Erythroblast (primary cell): ENCODE measurements at regions not wholly inside any gene's neighbourhood (a gene's known extent, or its start where the extent isn't known, plus 50 kb on each side); places are given as distances from the start of the nearest gene placed in this dataset.

ENCODE experiments used
- DNase-seq, 2 experiments: peaks; one replicate each; lab custom pipeline; 2025; lab: John Stamatoyannopoulos, UW
- GATA1 ChIP-seq: IDR thresholded peaks from 2 replicates; pipeline ENCODE4 v1.6.1; 2011; ENCODE audit warnings: low read depth, mild to moderate bottlenecking, control low read depth, low read length, moderate library complexity
- POLR2A ChIP-seq: IDR thresholded peaks from 2 replicates; pipeline ENCODE4 v1.6.1; 2011; ENCODE audit warnings: mild to moderate bottlenecking, low read length

GRCh38 chr6:44580901-44581300 is 193.4 kb downstream of the CDC5L start:
- no peak for TF ChIP-seq GATA1
- no peak for TF ChIP-seq POLR2A
- DNase-seq: no peak

GRCh38 chr6:44582930-44583329 is 195.4 kb downstream of the CDC5L start:
- DNase-seq: no peak
- TF ChIP-seq GATA1: no peak
- TF ChIP-seq POLR2A: no peak

GRCh38 chr6:44590471-44590870 is 203.0 kb downstream of the CDC5L start:
- no peak for TF ChIP-seq GATA1
- no peak for TF ChIP-seq POLR2A
- DNase-seq: no peak

GRCh38 chr6:44593539-44593944 is 206.0 kb downstream of the CDC5L start:
- DNase-seq: peak; percentile 53 to 65
- TF ChIP-seq POLR2A (no peak), GATA1 (no peak)

- DNase-seq: no peak
- TF ChIP-seq GATA1: no peak
Measured at GRCh38 chr6:44594481-44594880, 207.0 kb downstream of the CDC5L start.

GRCh38 chr6:44598679-44599078 is 211.2 kb downstream of the CDC5L start:
- no peak for DNase-seq

GRCh38 chr6:44599672-44600071 is 212.2 kb downstream of the CDC5L start:
- TF ChIP-seq GATA1 (no peak), POLR2A (no peak)
- DNase-seq: no peak

More at GRCh38 chr6:44598679-44599078, 211.2 kb downstream of the CDC5L start:
- no peak for TF ChIP-seq GATA1
- no peak for TF ChIP-seq POLR2A

- DNase-seq: no peak
- TF ChIP-seq GATA1 (no peak), POLR2A (no peak)
Measured at GRCh38 chr6:44603044-44603686, 215.7 kb downstream of the CDC5L start.

- TF ChIP-seq POLR2A: no peak
- no peak for TF ChIP-seq GATA1
- no peak for DNase-seq
Measured at GRCh38 chr6:44606504-44606903, 219.0 kb downstream of the CDC5L start.

- no peak for DNase-seq
- TF ChIP-seq POLR2A: no peak
- no peak for TF ChIP-seq GATA1
Measured at GRCh38 chr6:44606976-44607375, 219.5 kb downstream of the CDC5L start.

- no peak for DNase-seq
- TF ChIP-seq POLR2A (no peak), GATA1 (no peak)
Measured at GRCh38 chr6:44608175-44608574, 220.7 kb downstream of the CDC5L start.

- DNase-seq: no peak
- TF ChIP-seq GATA1 (no peak), POLR2A (no peak)
Measured at GRCh38 chr6:44609051-44609612, 221.6 kb downstream of the CDC5L start.

- TF ChIP-seq POLR2A (no peak), GATA1 (no peak)
- no peak for DNase-seq
Measured at GRCh38 chr6:44614396-44614795, 226.9 kb downstream of the CDC5L start.

GRCh38 chr6:44615621-44616020 is 228.1 kb downstream of the CDC5L start:
- TF ChIP-seq POLR2A: no peak
- no peak for TF ChIP-seq GATA1

GRCh38 chr6:44617416-44617815 is 229.9 kb downstream of the CDC5L start:
- no peak for TF ChIP-seq POLR2A
- no peak for TF ChIP-seq GATA1
- DNase-seq: no peak

More at GRCh38 chr6:44615621-44616020, 228.1 kb downstream of the CDC5L start:
- DNase-seq: no peak

GRCh38 chr6:44618371-44618770 is 230.9 kb downstream of the CDC5L start:
- DNase-seq: no peak
- TF ChIP-seq POLR2A: no peak
